H1 (cell line): ENCODE measurements at regions not wholly inside any gene's neighbourhood (a gene's known extent, or its start where the extent isn't known, plus 50 kb on each side); places are given as distances from the start of the nearest gene placed in this dataset.
A peak's percentile ranks its signal among the peaks of the same experiment; 100 is the strongest.

Experiments
- CTCF ChIA-PET: fragments of 300-600 bp; sonication (Branson Sonifier 250); formaldehyde crosslinking; loops from one replicate; lab custom pipeline; 2021; ENCODE audit not compliant: partially characterized antibody; lab: Charles Lee
- POLR2A ChIA-PET: fragments of 300-600 bp; sonication (Branson Sonifier 250); formaldehyde crosslinking; loops from one replicate; lab custom pipeline; 2021; ENCODE audit warnings: inconsistent platforms; ENCODE audit not compliant: partially characterized antibody; lab: Charles Lee
- DNase-seq, 2 experiments: peaks; one replicate each; pipeline versions ENCODE4 v3.0.0 to v3.0.0-alpha.2; 2010 to 2022; ENCODE audit warnings: low spot score in 2 of 2, low read depth in 1 of 2, mixed read lengths in 1 of 2
- FAIRE-seq: peaks from 2 replicates; lab custom pipeline; 2011; peaks lifted over from hg19 to GRCh38; lab: Jason Lieb, UNC
- H2AFZ ChIP-seq: 2 replicates; pipeline ENCODE4 v1.8.1; 2012; ENCODE audit warnings: low read length, inconsistent platforms
- H2AK5ac ChIP-seq: 2 replicates; pipeline ENCODE4 v1.6.1; 2013; ENCODE audit warnings: low read depth, low read length
- H2BK120ac ChIP-seq: replicated peaks from 2 replicates; pipeline ENCODE3; 2013; ENCODE audit warnings: low read depth, low read length, inconsistent platforms
- H2BK12ac ChIP-seq: 2 replicates; pipeline ENCODE4 v1.6.1; 2013; ENCODE audit warnings: low read depth, low read length
- H2BK15ac ChIP-seq: 2 replicates; pipeline ENCODE4 v1.6.1; 2013; ENCODE audit warnings: low read length
- H2BK20ac ChIP-seq: 2 replicates; pipeline ENCODE4 v1.6.1; 2013; ENCODE audit warnings: low read length
- H2BK5ac ChIP-seq: 2 replicates; pipeline ENCODE4 v1.6.1; 2013; ENCODE audit warnings: low read depth, low read length
- H3K14ac ChIP-seq: 2 replicates; pipeline ENCODE4 v1.6.1; 2013; ENCODE audit warnings: inconsistent platforms; ENCODE audit not compliant: insufficient read length
- H3K18ac ChIP-seq: 2 replicates; pipeline ENCODE4 v1.6.1; 2013; ENCODE audit warnings: low read length; ENCODE audit errors: extremely low read depth
- H3K23ac ChIP-seq: 2 replicates; pipeline ENCODE4 v1.6.1; 2013; ENCODE audit warnings: inconsistent platforms; ENCODE audit not compliant: insufficient read length
- H3K23me2 ChIP-seq: 2 replicates; pipeline ENCODE4 v1.6.1; 2013; ENCODE audit warnings: low read depth, low read length
- H3K27ac ChIP-seq: 2 replicates; pipeline ENCODE4 v1.6.1; 2011; ENCODE audit warnings: low read depth, low read length, inconsistent platforms
- H3K27me3 ChIP-seq, 4 experiments: replicated peaks in 1 of 4; 1 replicate in 1 of 4; 2 replicates in 3 of 4; pipeline versions ENCODE4 v1.6.1 to v1.8.1; 2011 to 2013; ENCODE audit warnings: low read length in 3 of 4, mild to moderate bottlenecking in 3 of 4, inconsistent platforms in 2 of 4, mixed read lengths in 2 of 4, moderate library complexity in 1 of 4; ENCODE audit not compliant: control insufficient read depth in 3 of 4, insufficient read depth in 3 of 4; ENCODE audit errors: extremely low read depth in 1 of 4
- H3K36me3 ChIP-seq, 4 experiments: 2 replicates each; pipeline versions ENCODE4 v1.6.1 to v1.8.1; 2011 to 2013; ENCODE audit warnings: mild to moderate bottlenecking in 4 of 4, low read length in 3 of 4, moderate library complexity in 2 of 4, control low read depth in 1 of 4, inconsistent platforms in 1 of 4; ENCODE audit not compliant: insufficient read depth in 4 of 4, control insufficient read depth in 2 of 4
- H3K4ac ChIP-seq: replicated peaks from 2 replicates; pipeline ENCODE3; 2013; ENCODE audit warnings: low read length, low read depth, mixed read lengths, inconsistent platforms; ENCODE audit not compliant: insufficient read length
- H3K4me1 ChIP-seq, 4 experiments: replicated peaks in 1 of 4; 1 replicate in 1 of 4; 2 replicates in 3 of 4; pipeline versions ENCODE4 v1.6.1 to v1.8.1; 2011 to 2013; ENCODE audit warnings: low read length in 3 of 4, inconsistent platforms in 2 of 4, mixed read lengths in 1 of 4; ENCODE audit not compliant: insufficient read depth in 4 of 4, control insufficient read depth in 3 of 4
- H3K4me2 ChIP-seq, 2 experiments: 2 replicates each; pipeline versions ENCODE4 v1.6.1 to v1.8.1; 2011 to 2013; ENCODE audit warnings: low read depth in 2 of 2, low read length in 2 of 2, control low read depth in 1 of 2, inconsistent platforms in 1 of 2, mild to moderate bottlenecking in 1 of 2; ENCODE audit not compliant: insufficient read depth in 1 of 2
- H3K4me3 ChIP-seq, 4 experiments: fragments of 200-600, 300-600 bp in 1 of 4; sonication (generic), shearing (Covaris generic), sonication (Bioruptor Twin) in 1 of 4; 2 replicates each; pipeline versions ENCODE4 v1.5.1 to v1.8.1; 2011 to 2016; ENCODE audit warnings: low read length in 4 of 4, low read depth in 3 of 4, control low read depth in 2 of 4, inconsistent platforms in 2 of 4, mild to moderate bottlenecking in 2 of 4, mixed read lengths in 1 of 4, moderate library complexity in 1 of 4; ENCODE audit not compliant: insufficient read depth in 2 of 4; ENCODE audit errors: extremely low read depth in 1 of 4
- H3K56ac ChIP-seq: replicated peaks from 2 replicates; pipeline ENCODE3; 2013; ENCODE audit warnings: low read depth, mild to moderate bottlenecking, mixed read lengths, low read length, inconsistent platforms; ENCODE audit not compliant: insufficient read length
- H3K79me1 ChIP-seq: 2 replicates; pipeline ENCODE4 v1.6.1; 2013; ENCODE audit warnings: low read depth, low read length, control low read depth
- H3K79me2 ChIP-seq, 2 experiments: 2 replicates each; pipeline versions ENCODE4 v1.6.1 to v1.8.1; 2012 to 2013; ENCODE audit warnings: low read length in 2 of 2, mild to moderate bottlenecking in 2 of 2, inconsistent platforms in 1 of 2; ENCODE audit not compliant: insufficient read depth in 2 of 2, control insufficient read depth in 1 of 2
- H3K9ac ChIP-seq, 4 experiments: replicated peaks in 1 of 4; 1 replicate in 1 of 4; 2 replicates in 3 of 4; pipeline versions ENCODE4 v1.6.1 to v1.8.1; 2011 to 2013; ENCODE audit warnings: low read depth in 3 of 4, low read length in 3 of 4, control low read depth in 2 of 4, mild to moderate bottlenecking in 2 of 4, moderate library complexity in 2 of 4, inconsistent platforms in 1 of 4; ENCODE audit errors: extremely low read depth in 1 of 4
- H3K9me3 ChIP-seq, 2 experiments: 2 replicates each; pipeline versions ENCODE4 v1.6.1 to v1.8.1; 2012 to 2013; ENCODE audit warnings: mild to moderate bottlenecking in 2 of 2, moderate library complexity in 2 of 2, control low read depth in 1 of 2, inconsistent platforms in 1 of 2, low read depth in 1 of 2, low read length in 1 of 2, mixed read lengths in 1 of 2; ENCODE audit not compliant: insufficient read depth in 2 of 2
- H4K20me1 ChIP-seq, 2 experiments: replicated peaks in 1 of 2; 2 replicates each; pipeline versions ENCODE3 to v1.8.1; 2011 to 2013; ENCODE audit warnings: inconsistent platforms in 2 of 2, low read length in 2 of 2, mild to moderate bottlenecking in 1 of 2; ENCODE audit not compliant: insufficient read depth in 2 of 2, control insufficient read depth in 1 of 2
- H4K5ac ChIP-seq: 2 replicates; pipeline ENCODE4 v1.6.1; 2013; ENCODE audit warnings: low read length, low read depth, mixed read lengths, inconsistent platforms; ENCODE audit not compliant: insufficient read length
- H4K8ac ChIP-seq: 2 replicates; pipeline ENCODE4 v1.8.0; 2013; ENCODE audit warnings: mild to moderate bottlenecking, moderate library complexity, low read length, inconsistent platforms; ENCODE audit not compliant: insufficient read depth; ENCODE audit errors: extremely low read depth
- H4K91ac ChIP-seq: replicated peaks from 2 replicates; pipeline ENCODE3; 2013; ENCODE audit warnings: low read length, mixed read lengths, inconsistent platforms; ENCODE audit not compliant: insufficient read length
- BACH1 ChIP-seq: IDR thresholded peaks from 2 replicates; pipeline ENCODE4 v1.6.1; 2012; ENCODE audit warnings: low read length, improper control_type of control experiment
- CBX5 ChIP-seq: fragments of 300-800, 300-1000 bp; sonication (generic); IDR thresholded peaks from 2 replicates; pipeline ENCODE4 v1.7.1; 2016; ENCODE audit warnings: antibody characterized with exemption, low read length, low read depth
- CREB1 ChIP-seq: IDR thresholded peaks from 2 replicates; pipeline ENCODE4 v1.6.1; 2012; ENCODE audit warnings: inconsistent platforms
- E2F6 ChIP-seq: IDR thresholded peaks from 2 replicates; pipeline ENCODE4 v1.6.1; 2012; ENCODE audit warnings: inconsistent platforms
- EP300 ChIP-seq, 2 experiments: IDR thresholded peaks; 1 replicate in 1 of 2; 2 replicates in 1 of 2; pipeline ENCODE4 v1.6.1; 2011 to 2012; ENCODE audit warnings: low read depth in 2 of 2, low read length in 2 of 2, mild to moderate bottlenecking in 2 of 2, borderline replicate concordance in 1 of 2, inconsistent platforms in 1 of 2, moderate library complexity in 1 of 2
- GTF2F1 ChIP-seq: IDR thresholded peaks from 2 replicates; pipeline ENCODE4 v1.6.1; 2012; ENCODE audit warnings: low read depth, low read length, improper control_type of control experiment, borderline replicate concordance
- NRF1 ChIP-seq: IDR thresholded peaks from 2 replicates; pipeline ENCODE4 v1.6.1; 2011; ENCODE audit warnings: mild to moderate bottlenecking, low read depth, low read length, improper control_type of control experiment
- RNF2 ChIP-seq: fragments of 200-900, 300-1000 bp; sonication (generic); IDR thresholded peaks from 2 replicates; pipeline ENCODE4 v1.7.1; 2016; ENCODE audit warnings: borderline replicate concordance, low read depth, mild to moderate bottlenecking, antibody characterized with exemption, low read length; ENCODE audit not compliant: poor library complexity, severe bottlenecking; ENCODE audit errors: missing control alignments
- RXRA ChIP-seq: IDR thresholded peaks from 2 replicates; pipeline ENCODE4 v1.6.1; 2011; ENCODE audit warnings: low read depth, mild to moderate bottlenecking, low read length, moderate library complexity; ENCODE audit not compliant: insufficient read depth
- SAP30 ChIP-seq: fragments of 300-600 bp; sonication (generic); IDR thresholded peaks from 2 replicates; pipeline ENCODE4 v1.7.1; 2012; ENCODE audit warnings: low read length, moderate library complexity, mild to moderate bottlenecking, inconsistent platforms; ENCODE audit not compliant: insufficient read depth, insufficient replicate concordance
- SP2 ChIP-seq: IDR thresholded peaks from 2 replicates; pipeline ENCODE4 v1.6.1; 2012; ENCODE audit warnings: mild to moderate bottlenecking, low read length, inconsistent platforms
- SP4 ChIP-seq: IDR thresholded peaks from 2 replicates; pipeline ENCODE4 v1.6.1; 2012; ENCODE audit warnings: low read length, inconsistent platforms
- SRF ChIP-seq: IDR thresholded peaks from 2 replicates; pipeline ENCODE4 v1.6.1; 2011; ENCODE audit warnings: mild to moderate bottlenecking, low read depth, low read length, moderate library complexity
- TBP ChIP-seq: IDR thresholded peaks from 2 replicates; pipeline ENCODE4 v1.6.1; 2011; ENCODE audit warnings: low read depth, low read length, improper control_type of control experiment
- TCF12 ChIP-seq: IDR thresholded peaks from 2 replicates; pipeline ENCODE4 v1.6.1; 2011; ENCODE audit warnings: low read depth, mild to moderate bottlenecking, low read length
- WGBS, 2 experiments: shearing (Covaris generic) in 1 of 2; methylation state at CpG; one replicate each; pipeline versions ENCODE4 v1.1.6 to v1.1.7; 2013 to 2015; ENCODE audit warnings: low lambda C conversion rate in 2 of 2, mixed read lengths in 2 of 2, inconsistent platforms in 1 of 2, low coverage in 1 of 2, missing lambda C conversion rate in 1 of 2; ENCODE audit not compliant: insufficient replicate concordance in 2 of 2, insufficient coverage in 1 of 2, insufficient read length in 1 of 2; ENCODE audit errors: extremely low coverage in 1 of 2, missing lambda C conversion rate in 1 of 2; 5-methylcytosine and 5-hydroxymethylcytosine counted together

GRCh38 chr14:40574780-40575179 is 1031.9 kb upstream of the LRFN5 start:
- ChIA-PET POLR2A (no interaction called here), CTCF (no interaction called here)
- no peak overlapping the region for H2BK12ac ChIP-seq
- no peak overlapping the region for H3K27ac ChIP-seq
- no peaks in the 10 kb centered on the region for H3K79me1 ChIP-seq
- no peaks in the 10 kb centered on the region for H3K36me3 ChIP-seq
- H3K14ac ChIP-seq = no peak overlapping the region
- WGBS, 2 experiments = 73% methylated on average over 3 of the region's 3 CpGs; no CpG with 5 or more reads in 1 of the 2 experiments
- no peak overlapping the region for H3K4ac ChIP-seq
- no peak overlapping the region for H4K5ac ChIP-seq
- H3K4me1 ChIP-seq = no peaks in the 10 kb centered on the region
- peak overlapping the region; percentile 94 for H2AFZ ChIP-seq
- no peak overlapping the region for H3K23ac ChIP-seq
- H2BK5ac ChIP-seq = no peak overlapping the region
- H3K79me2 ChIP-seq = no peaks in the 10 kb centered on the region
- H3K56ac ChIP-seq = no peak overlapping the region
- H4K91ac ChIP-seq = no peak overlapping the region
- no peaks in the 10 kb centered on the region for H4K20me1 ChIP-seq
- DNase-seq (no peak), FAIRE-seq (no peak)
- no peak overlapping the region for H3K9ac ChIP-seq
- no peaks in the 10 kb centered on the region for H3K9me3 ChIP-seq
- no peak overlapping the region for H2BK15ac ChIP-seq
- no peak overlapping the region for H2BK120ac ChIP-seq
- H3K27me3 ChIP-seq = peaks cover 0 to 1% (median 0%) of the 10 kb centered on the region in 4 experiments; a peak in 1 of 7 replicates
- no peak overlapping the region for H3K18ac ChIP-seq
- H4K8ac ChIP-seq = no peak overlapping the region
- no peak overlapping the region for H3K4me2 ChIP-seq
- H2BK20ac ChIP-seq = peak overlapping the region; percentile 35; the same call in 1 of the 2 replicates
- H3K4me3 ChIP-seq = no peak overlapping the region
- H3K23me2 ChIP-seq = no peaks in the 10 kb centered on the region
- H2AK5ac ChIP-seq = no peak overlapping the region
- TF ChIP-seq GTF2F1 = no peak
- no peak for TF ChIP-seq RXRA
- TF ChIP-seq SP2 = no peak
- no peak for TF ChIP-seq SAP30
- TF ChIP-seq SP4 = no peak
- TF ChIP-seq CREB1 = no peak
- no peak for TF ChIP-seq NRF1
- TF ChIP-seq E2F6 = no peak
- no peak for TF ChIP-seq SRF
- no peak for TF ChIP-seq RNF2
- TF ChIP-seq BACH1 = no peak
- TF ChIP-seq EP300 (IDR thresholded peaks at IDR 0.05; ENCODE audit: borderline replicate concordance in 1 of 2, low read depth in 2 of 2, low read length in 2 of 2) = no peak
- no peak for TF ChIP-seq TCF12
- no peak for TF ChIP-seq CBX5
- no peak for TF ChIP-seq TBP
